ENCODE measurements at regions not wholly inside any gene's neighbourhood (a gene's known extent, or its start where the extent isn't known, plus 50 kb on each side); places are given as distances from the start of the nearest gene placed in this dataset.

GRCh38 chr13:64850017-64850416 lies 2380.1 kb downstream of the PCDH9 start:
- CTCF ChIA-PET: interaction anchor here (1.1 to 1.2 kb wide), 2 partner anchors 10 to 788 kb away, joined by 4 read pairs; no protein-coding TSS in a partner anchor
- Histone ChIP-seq H3K27me3 (replicated peaks in 1 of 2; ENCODE audit: control insufficient read depth in 2 of 2, insufficient read depth in 2 of 2, low read length in 1 of 2) (no peaks in the 10 kb centered on the region), H4K20me1 (ENCODE audit: control insufficient read depth, insufficient read depth) (no peaks in the 10 kb centered on the region), H3K4me1 (ENCODE audit: control insufficient read depth, insufficient read depth, low read length) (no peaks in the 10 kb centered on the region), H3K79me2 (ENCODE audit: control insufficient read depth, insufficient read depth, low read length) (no peaks in the 10 kb centered on the region), H3K36me3 (ENCODE audit: control insufficient read depth in 2 of 2, insufficient read depth in 2 of 2, low read length in 1 of 2) (no peaks in the 10 kb centered on the region), H3K9ac (ENCODE audit: control insufficient read depth, insufficient read depth, low read length) (no peak overlapping the region), H3K4me3 (no peak overlapping the region), H3K9me3 (replicated peaks; ENCODE audit: control insufficient read depth, insufficient read depth, low read length) (no peaks in the 10 kb centered on the region), H2AFZ (ENCODE audit: control insufficient read depth, low read depth, low read length) (no peak overlapping the region), H3K4me2 (ENCODE audit: control insufficient read depth, insufficient read depth) (no peak overlapping the region), H3K27ac (ENCODE audit: control insufficient read depth, insufficient read depth) (no peak overlapping the region)
- TF ChIP-seq PKNOX1 (IDR thresholded peaks at IDR 0.05): no peak
- no peak for TF ChIP-seq ATF3 (IDR thresholded peaks at IDR 0.05; ENCODE audit: borderline replicate concordance, extremely low read depth, low read depth, low read length)
- TF ChIP-seq SREBF1 (IDR thresholded peaks at IDR 0.05; ENCODE audit: low read length): no peak
- TF ChIP-seq PML (IDR thresholded peaks at IDR 0.05; ENCODE audit: low read length): no peak
- TF ChIP-seq KDM1A (IDR thresholded peaks at IDR 0.05; ENCODE audit: borderline replicate concordance): no peak
- TF ChIP-seq TCF7 (IDR thresholded peaks at IDR 0.05; ENCODE audit: borderline replicate concordance): no peak
- TF ChIP-seq MTA2 (IDR thresholded peaks at IDR 0.05; ENCODE audit: low read depth): no peak
- no peak for TF ChIP-seq TCF12 (IDR thresholded peaks at IDR 0.05; ENCODE audit: low read depth, low read length)
- TF ChIP-seq TBL1XR1 (IDR thresholded peaks at IDR 0.05; ENCODE audit: low read depth, low read length): no peak
- TF ChIP-seq CBX5 (IDR thresholded peaks at IDR 0.05; ENCODE audit: low read depth): no peak
- TF ChIP-seq IRF4 (IDR thresholded peaks at IDR 0.05; ENCODE audit: low read depth, low read length): no peak
- TF ChIP-seq SP1 (IDR thresholded peaks at IDR 0.05; ENCODE audit: low read depth, low read length): no peak
- no peak for TF ChIP-seq ETV6 (conservative IDR thresholded peaks at IDR 0.05 in 1 of 2, IDR thresholded peaks at IDR 0.05 in 1 of 2; ENCODE audit: borderline replicate concordance in 1 of 2, low read depth in 1 of 2)
- no peak for TF ChIP-seq NKRF (conservative IDR thresholded peaks at IDR 0.05)
- TF ChIP-seq STAT1 (conservative IDR thresholded peaks at IDR 0.05): no peak
- DNase-seq (ENCODE audit: low read depth, low spot score): no peak
- no TSS peak for BruUV-seq (replicated peaks)
- intact Hi-C loops (cut with micrococcal nuclease; ENCODE audit: unreplicated experiment) (no loop called here), in situ Hi-C loops (cut with MboI) (no loop called here)
- ATAC-seq: no peak
- no peak for FAIRE-seq
- RAD21 ChIA-PET (ENCODE audit: unreplicated experiment): no interaction called here
- POLR2A ChIA-PET: no interaction called here
- SMC1A ChIA-PET (ENCODE audit: uncharacterized antibody, unreplicated experiment): interaction anchor here (0.9 to 1.2 kb wide), 4 partner anchors 9 to 24 kb away, joined by 3 to 4 read pairs (median 3); no protein-coding TSS in a partner anchor
